ENCODE measurements at regions not wholly inside any gene's neighbourhood (a gene's known extent, or its start where the extent isn't known, plus 50 kb on each side); places are given as distances from the start of the nearest gene placed in this dataset.
A peak's percentile ranks its signal among the peaks of the same experiment; 100 is the strongest.

DNA sequence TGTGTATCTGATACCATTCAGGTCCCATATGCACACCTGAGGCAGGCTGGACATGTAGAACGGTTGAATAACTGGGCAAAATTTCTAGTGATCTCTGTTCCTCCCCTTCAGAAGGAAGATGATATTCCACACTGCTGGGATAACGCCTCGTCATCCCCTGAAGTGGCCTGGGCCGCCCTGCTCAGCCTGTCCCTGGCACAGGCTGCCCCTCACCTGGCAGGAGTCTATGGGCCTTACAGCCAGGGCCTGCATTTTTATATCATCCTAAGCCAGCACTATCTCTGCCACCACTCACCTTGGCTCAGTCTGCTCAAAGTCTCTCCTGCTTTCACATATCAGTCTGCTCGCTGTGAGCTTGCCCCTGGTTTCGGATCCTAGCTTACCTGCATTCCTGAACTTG, 209.2 kb downstream of the CSNK2A3 start:
- Histone ChIP-seq H3K36me3 (ENCODE audit: control insufficient read depth in 3 of 3, insufficient read depth in 3 of 3, low read length in 3 of 3) (no peaks in the 10 kb centered on the region), H3K4me1 (ENCODE audit: control insufficient read depth in 3 of 3, insufficient read depth in 3 of 3, low read length in 3 of 3) (peaks cover 34 to 46% (median 36%) of the 10 kb centered on the region in 3 donors), H3K9me3 (ENCODE audit: control insufficient read depth in 3 of 3, low read length in 3 of 3) (no peaks in the 10 kb centered on the region), H3K27me3 (ENCODE audit: control insufficient read depth in 3 of 3, insufficient read depth in 3 of 3, low read length in 3 of 3) (no peaks in the 10 kb centered on the region), H3K9ac (ENCODE audit: low read depth in 1 of 3, low read length in 3 of 3) (no peak overlapping the region), H3K4me3 (ENCODE audit: low read length in 3 of 3) (peak overlapping the region in 1 of 3 donors; percentile 20), H3K27ac (ENCODE audit: low read depth, low read length) (no peak overlapping the region)

DNA sequence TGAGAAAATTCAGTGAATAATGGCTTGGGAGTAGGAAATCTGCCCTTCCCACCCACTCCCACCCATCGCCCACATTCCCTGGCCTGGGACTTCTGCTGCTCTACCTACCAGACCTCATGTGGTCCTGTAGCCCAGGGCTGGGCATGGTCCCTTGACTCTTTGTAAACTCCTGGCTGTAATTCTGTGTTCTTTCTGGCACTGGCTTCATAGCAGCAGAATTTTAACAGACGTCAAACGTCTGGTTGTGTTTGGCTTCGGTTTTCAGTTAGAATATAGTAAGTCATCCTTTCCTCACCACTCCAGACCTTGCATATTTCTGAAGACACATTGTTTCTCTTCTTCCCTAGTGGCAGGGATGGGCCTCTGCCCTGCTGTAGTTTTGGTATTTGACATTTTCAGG, 210.6 kb downstream of the CSNK2A3 start:
- Histone ChIP-seq H3K4me1 (ENCODE audit: control insufficient read depth in 3 of 3, insufficient read depth in 3 of 3, low read length in 3 of 3) (peaks cover 21 to 32% (median 23%) of the 10 kb centered on the region in 3 donors), H3K9me3 (ENCODE audit: control insufficient read depth in 3 of 3, low read length in 3 of 3) (no peaks in the 10 kb centered on the region), H3K36me3 (ENCODE audit: control insufficient read depth in 3 of 3, insufficient read depth in 3 of 3, low read length in 3 of 3) (no peaks in the 10 kb centered on the region), H3K27ac (ENCODE audit: low read depth, low read length) (no peak overlapping the region), H3K4me3 (ENCODE audit: low read length in 3 of 3) (no peak overlapping the region), H3K9ac (ENCODE audit: low read depth in 1 of 3, low read length in 3 of 3) (no peak overlapping the region), H3K27me3 (ENCODE audit: control insufficient read depth in 3 of 3, insufficient read depth in 3 of 3, low read length in 3 of 3) (no peaks in the 10 kb centered on the region)

- H3K4me3 ChIP-seq (ENCODE audit: low read length in 3 of 3), result no peak overlapping the region
- H3K27ac ChIP-seq (ENCODE audit: low read depth, low read length), result no peak overlapping the region
- no peaks in the 10 kb centered on the region for H3K9me3 ChIP-seq (ENCODE audit: control insufficient read depth in 3 of 3, low read length in 3 of 3)
- H3K9ac ChIP-seq (ENCODE audit: low read depth in 1 of 3, low read length in 3 of 3), result no peak overlapping the region
- no peaks in the 10 kb centered on the region for H3K27me3 ChIP-seq (ENCODE audit: control insufficient read depth in 3 of 3, insufficient read depth in 3 of 3, low read length in 3 of 3)
- no peaks in the 10 kb centered on the region for H3K36me3 ChIP-seq (ENCODE audit: control insufficient read depth in 3 of 3, insufficient read depth in 3 of 3, low read length in 3 of 3)
- H3K4me1 ChIP-seq (ENCODE audit: control insufficient read depth in 3 of 3, insufficient read depth in 3 of 3, low read length in 3 of 3), result peaks cover 9 to 21% (median 11%) of the 10 kb centered on the region in 3 donors
These were observed 212.0 kb downstream of the CSNK2A3 start for GRCh38 chr11:11141065-11141464.

DNA sequence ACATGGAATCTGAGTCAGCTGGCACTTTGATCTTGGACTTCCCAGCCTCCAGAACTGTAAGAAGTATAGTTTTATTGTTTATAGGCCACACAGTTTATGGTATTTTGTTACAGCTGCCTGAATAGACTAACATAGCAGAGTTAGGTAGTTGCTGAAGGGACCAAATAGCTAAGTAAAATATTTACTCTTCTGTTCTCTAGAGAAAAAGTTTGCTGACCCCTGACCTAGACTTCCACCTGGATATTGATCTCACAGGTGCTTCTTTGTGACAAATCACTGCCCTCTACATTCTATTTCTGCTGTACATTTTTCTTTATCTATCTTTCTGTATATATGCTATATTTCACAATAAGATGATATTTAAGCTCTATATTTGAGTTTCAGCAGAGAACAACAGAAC, 212.5 kb downstream of the CSNK2A3 start:
- Histone ChIP-seq H3K4me1 (ENCODE audit: control insufficient read depth in 3 of 3, insufficient read depth in 3 of 3, low read length in 3 of 3) (peaks cover 9 to 21% (median 11%) of the 10 kb centered on the region in 3 donors), H3K36me3 (ENCODE audit: control insufficient read depth in 3 of 3, insufficient read depth in 3 of 3, low read length in 3 of 3) (no peaks in the 10 kb centered on the region), H3K9ac (ENCODE audit: low read depth in 1 of 3, low read length in 3 of 3) (no peak overlapping the region), H3K9me3 (ENCODE audit: control insufficient read depth in 3 of 3, low read length in 3 of 3) (no peaks in the 10 kb centered on the region), H3K4me3 (ENCODE audit: low read length in 3 of 3) (no peak overlapping the region), H3K27me3 (ENCODE audit: control insufficient read depth in 3 of 3, insufficient read depth in 3 of 3, low read length in 3 of 3) (no peaks in the 10 kb centered on the region), H3K27ac (ENCODE audit: low read depth, low read length) (no peak overlapping the region)

DNA sequence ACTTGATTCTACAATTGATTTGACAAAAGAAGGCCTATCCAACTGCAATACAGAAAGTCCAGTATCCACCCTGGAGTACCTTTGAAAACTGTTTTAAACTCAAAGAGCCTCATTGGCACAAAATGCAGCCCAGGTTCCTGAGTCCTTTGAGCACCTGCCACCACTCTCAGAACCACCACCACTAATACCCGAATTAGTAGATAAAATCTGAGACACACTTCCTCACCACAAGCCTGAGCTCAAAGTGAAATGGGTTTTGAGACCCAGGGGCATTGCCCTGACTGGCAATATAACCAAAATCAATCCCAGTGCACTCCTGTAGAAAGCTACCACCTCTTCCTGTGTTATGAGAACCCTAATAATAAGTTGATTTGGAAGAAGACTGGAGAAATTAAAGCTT, 215.7 kb downstream of the CSNK2A3 start:
- no peak overlapping the region for H3K27ac ChIP-seq (ENCODE audit: low read depth, low read length)
- H3K4me3 ChIP-seq (ENCODE audit: low read length in 3 of 3), result no peak overlapping the region
- H3K9ac ChIP-seq (ENCODE audit: low read depth in 1 of 3, low read length in 3 of 3), result no peak overlapping the region
- H3K27me3 ChIP-seq (ENCODE audit: control insufficient read depth in 3 of 3, insufficient read depth in 3 of 3, low read length in 3 of 3), result no peaks in the 10 kb centered on the region
- H3K9me3 ChIP-seq (ENCODE audit: control insufficient read depth in 3 of 3, low read length in 3 of 3), result no peaks in the 10 kb centered on the region
- peaks cover under 1 to 10% (median 5%) of the 10 kb centered on the region in 3 donors for H3K4me1 ChIP-seq (ENCODE audit: control insufficient read depth in 3 of 3, insufficient read depth in 3 of 3, low read length in 3 of 3)
- H3K36me3 ChIP-seq (ENCODE audit: control insufficient read depth in 3 of 3, insufficient read depth in 3 of 3, low read length in 3 of 3), result no peaks in the 10 kb centered on the region

DNA sequence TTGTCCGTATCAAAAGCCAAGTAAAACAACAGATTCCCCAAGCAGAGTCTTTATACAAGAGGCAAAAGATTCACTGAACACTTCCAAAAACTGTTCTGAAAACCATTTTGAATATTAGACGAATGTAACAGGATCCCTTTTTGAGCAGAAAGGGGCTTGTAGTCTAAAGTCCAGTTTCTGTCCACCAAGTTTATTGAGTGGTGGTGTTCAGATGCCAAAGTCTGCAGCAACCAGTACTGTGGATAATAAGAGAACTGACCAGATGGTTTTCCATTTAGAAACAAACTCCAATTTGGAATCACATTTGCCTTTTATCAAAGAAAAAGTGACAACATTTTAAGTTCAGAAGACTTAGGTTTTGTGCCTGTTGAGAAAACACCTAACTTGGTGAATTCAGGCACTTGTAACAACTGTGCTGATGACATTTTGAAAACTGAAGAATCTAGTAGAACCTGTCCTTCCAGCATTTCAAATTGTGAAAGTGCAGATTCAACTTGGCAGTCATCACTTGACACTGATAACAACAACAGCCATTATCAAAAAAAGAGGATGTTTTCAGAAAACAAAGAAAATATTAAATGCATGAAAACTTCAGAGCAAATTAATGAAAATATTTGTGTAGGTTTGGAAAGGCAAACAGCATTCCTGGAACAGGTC, 217.1 kb downstream of the CSNK2A3 start:
- Histone ChIP-seq H3K27me3 (ENCODE audit: control insufficient read depth in 3 of 3, insufficient read depth in 3 of 3, low read length in 3 of 3) (no peaks in the 10 kb centered on the region), H3K4me1 (ENCODE audit: control insufficient read depth in 3 of 3, insufficient read depth in 3 of 3, low read length in 3 of 3) (no peaks in the 10 kb centered on the region), H3K36me3 (ENCODE audit: control insufficient read depth in 3 of 3, insufficient read depth in 3 of 3, low read length in 3 of 3) (no peaks in the 10 kb centered on the region), H3K4me3 (ENCODE audit: low read length in 3 of 3) (no peak overlapping the region), H3K9me3 (ENCODE audit: control insufficient read depth in 3 of 3, low read length in 3 of 3) (no peaks in the 10 kb centered on the region), H3K9ac (ENCODE audit: low read depth in 1 of 3, low read length in 3 of 3) (no peak overlapping the region), H3K27ac (ENCODE audit: low read depth, low read length) (no peak overlapping the region)

DNA sequence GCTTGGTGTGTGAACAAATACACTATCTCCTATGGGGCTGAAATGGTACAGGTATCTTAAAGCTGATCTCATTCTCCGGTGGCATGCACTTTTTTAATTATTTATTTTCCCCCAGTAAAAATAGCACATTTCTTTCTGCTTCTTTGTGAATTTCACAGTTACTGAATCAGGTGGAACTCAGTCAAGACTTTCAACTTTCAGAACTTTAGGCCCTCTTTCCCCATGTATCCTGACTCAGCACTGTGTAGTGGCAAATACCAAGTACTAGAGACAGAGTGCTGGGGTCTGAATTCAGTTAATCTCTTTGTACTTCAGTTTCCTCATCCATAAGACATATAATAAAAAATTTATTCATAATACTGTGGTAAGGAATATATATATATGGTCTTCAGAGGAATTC, 223.9 kb downstream of the CSNK2A3 start:
- no peaks in the 10 kb centered on the region for H3K4me1 ChIP-seq (ENCODE audit: control insufficient read depth in 3 of 3, insufficient read depth in 3 of 3, low read length in 3 of 3)
- no peaks in the 10 kb centered on the region for H3K36me3 ChIP-seq (ENCODE audit: control insufficient read depth in 3 of 3, insufficient read depth in 3 of 3, low read length in 3 of 3)
- no peaks in the 10 kb centered on the region for H3K27me3 ChIP-seq (ENCODE audit: control insufficient read depth in 3 of 3, insufficient read depth in 3 of 3, low read length in 3 of 3)
- H3K4me3 ChIP-seq (ENCODE audit: low read length in 3 of 3), result no peak overlapping the region
- no peak overlapping the region for H3K9ac ChIP-seq (ENCODE audit: low read depth in 1 of 3, low read length in 3 of 3)
- no peak overlapping the region for H3K27ac ChIP-seq (ENCODE audit: low read depth, low read length)
- H3K9me3 ChIP-seq (ENCODE audit: control insufficient read depth in 3 of 3, low read length in 3 of 3), result no peaks in the 10 kb centered on the region

- Histone ChIP-seq H3K9ac (ENCODE audit: low read depth in 1 of 3, low read length in 3 of 3) (no peak overlapping the region), H3K9me3 (ENCODE audit: control insufficient read depth in 3 of 3, low read length in 3 of 3) (no peaks in the 10 kb centered on the region), H3K27ac (ENCODE audit: low read depth, low read length) (no peak overlapping the region), H3K27me3 (ENCODE audit: control insufficient read depth in 3 of 3, insufficient read depth in 3 of 3, low read length in 3 of 3) (no peaks in the 10 kb centered on the region), H3K36me3 (ENCODE audit: control insufficient read depth in 3 of 3, insufficient read depth in 3 of 3, low read length in 3 of 3) (no peaks in the 10 kb centered on the region), H3K4me1 (ENCODE audit: control insufficient read depth in 3 of 3, insufficient read depth in 3 of 3, low read length in 3 of 3) (no peaks in the 10 kb centered on the region), H3K4me3 (ENCODE audit: low read length in 3 of 3) (no peak overlapping the region)
These were observed 227.4 kb downstream of the CSNK2A3 start for GRCh38 chr11:11125618-11126017.

- H3K27ac ChIP-seq (ENCODE audit: low read depth, low read length), result no peak overlapping the region
- H3K4me1 ChIP-seq (ENCODE audit: control insufficient read depth in 3 of 3, insufficient read depth in 3 of 3, low read length in 3 of 3), result no peaks in the 10 kb centered on the region
- H3K4me3 ChIP-seq (ENCODE audit: low read length in 3 of 3), result no peak overlapping the region
- H3K36me3 ChIP-seq (ENCODE audit: control insufficient read depth in 3 of 3, insufficient read depth in 3 of 3, low read length in 3 of 3), result no peaks in the 10 kb centered on the region
- no peak overlapping the region for H3K9ac ChIP-seq (ENCODE audit: low read depth in 1 of 3, low read length in 3 of 3)
- no peaks in the 10 kb centered on the region for H3K27me3 ChIP-seq (ENCODE audit: control insufficient read depth in 3 of 3, insufficient read depth in 3 of 3, low read length in 3 of 3)
- no peaks in the 10 kb centered on the region for H3K9me3 ChIP-seq (ENCODE audit: control insufficient read depth in 3 of 3, low read length in 3 of 3)
These were observed 230.3 kb downstream of the CSNK2A3 start for GRCh38 chr11:11122749-11123148.

DNA sequence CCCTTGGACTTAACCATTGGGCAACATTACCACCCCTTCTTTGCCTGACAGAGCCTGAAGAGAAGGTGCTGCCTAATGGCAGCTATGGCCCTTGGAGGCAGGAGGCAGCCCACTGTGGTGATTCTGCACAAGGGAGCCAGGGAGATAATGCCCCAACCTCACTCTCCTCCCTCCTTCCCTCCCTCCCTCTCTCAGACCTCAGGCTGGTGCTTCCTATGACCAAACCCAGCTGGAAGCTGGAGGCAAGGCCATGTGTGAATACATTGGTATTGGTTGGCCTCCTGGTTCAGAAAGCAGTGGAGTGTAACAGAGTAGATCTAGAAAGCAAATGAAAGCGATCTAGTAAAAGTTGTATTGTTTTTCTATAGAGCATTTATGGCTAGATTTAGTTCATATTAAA, 233.1 kb downstream of the CSNK2A3 start:
- H3K9me3 ChIP-seq (ENCODE audit: control insufficient read depth in 3 of 3, low read length in 3 of 3), result no peaks in the 10 kb centered on the region
- H3K4me1 ChIP-seq (ENCODE audit: control insufficient read depth in 3 of 3, insufficient read depth in 3 of 3, low read length in 3 of 3), result no peaks in the 10 kb centered on the region
- no peak overlapping the region for H3K4me3 ChIP-seq (ENCODE audit: low read length in 3 of 3)
- H3K9ac ChIP-seq (ENCODE audit: low read depth in 1 of 3, low read length in 3 of 3), result no peak overlapping the region
- no peaks in the 10 kb centered on the region for H3K36me3 ChIP-seq (ENCODE audit: control insufficient read depth in 3 of 3, insufficient read depth in 3 of 3, low read length in 3 of 3)
- H3K27ac ChIP-seq (ENCODE audit: low read depth, low read length), result no peak overlapping the region
- H3K27me3 ChIP-seq (ENCODE audit: control insufficient read depth in 3 of 3, insufficient read depth in 3 of 3, low read length in 3 of 3), result no peaks in the 10 kb centered on the region
